Left ventricle myocardium inferior (tissue), 1 donor: ENCODE measurements at regions not wholly inside any gene's neighbourhood (a gene's known extent, or its start where the extent isn't known, plus 50 kb on each side); places are given as distances from the start of the nearest gene placed in this dataset.

Source experiments
- DNase-seq: peaks from one replicate; pipeline ENCODE4 v3.0.0-alpha.2; 2020
- H3K27ac ChIP-seq: fragments of 200-600 bp; replicated peaks from 2 replicates; pipeline ENCODE4 v1.8.0; 2021
- H3K27me3 ChIP-seq: fragments of 200-600 bp; 2 replicates; pipeline ENCODE4 v1.8.0; 2021; ENCODE audit warnings: low read depth
- H3K36me3 ChIP-seq: fragments of 200-600 bp; 2 replicates; pipeline ENCODE4 v1.8.0; 2021
- H3K4me1 ChIP-seq: fragments of 200-600 bp; 2 replicates; pipeline ENCODE4 v1.8.0; 2021
- H3K4me3 ChIP-seq: fragments of 200-600 bp; 2 replicates; pipeline ENCODE4 v1.8.0; 2021; ENCODE audit warnings: mild to moderate bottlenecking, moderate library complexity
- H3K9me3 ChIP-seq: fragments of 200-600 bp; replicated peaks from 2 replicates; pipeline ENCODE4 v1.8.0; 2021
- intact Hi-C: fragments of 100-400 bp; cut with micrococcal nuclease; formaldehyde crosslinking; loops from one replicate; pipeline ENCODE4 v1.11.0; 2022
- TF ChIP-seq, protein P1 (sequence below): fragments of 200-600 bp; IDR thresholded peaks from 2 replicates; pipeline ENCODE4 v1.8.0; 2021; ENCODE audit warnings: antibody characterized with exemption, mild to moderate bottlenecking, borderline replicate concordance
- donor health status: DM: no; HTN: yes; CAD: no; lungs with severe emphysema.

- no peak for DNase-seq
- no peaks in the 10 kb centered on the region for H3K9me3 ChIP-seq
- no peak overlapping the region for H3K4me3 ChIP-seq
- TF ChIP-seq, protein P1, sequence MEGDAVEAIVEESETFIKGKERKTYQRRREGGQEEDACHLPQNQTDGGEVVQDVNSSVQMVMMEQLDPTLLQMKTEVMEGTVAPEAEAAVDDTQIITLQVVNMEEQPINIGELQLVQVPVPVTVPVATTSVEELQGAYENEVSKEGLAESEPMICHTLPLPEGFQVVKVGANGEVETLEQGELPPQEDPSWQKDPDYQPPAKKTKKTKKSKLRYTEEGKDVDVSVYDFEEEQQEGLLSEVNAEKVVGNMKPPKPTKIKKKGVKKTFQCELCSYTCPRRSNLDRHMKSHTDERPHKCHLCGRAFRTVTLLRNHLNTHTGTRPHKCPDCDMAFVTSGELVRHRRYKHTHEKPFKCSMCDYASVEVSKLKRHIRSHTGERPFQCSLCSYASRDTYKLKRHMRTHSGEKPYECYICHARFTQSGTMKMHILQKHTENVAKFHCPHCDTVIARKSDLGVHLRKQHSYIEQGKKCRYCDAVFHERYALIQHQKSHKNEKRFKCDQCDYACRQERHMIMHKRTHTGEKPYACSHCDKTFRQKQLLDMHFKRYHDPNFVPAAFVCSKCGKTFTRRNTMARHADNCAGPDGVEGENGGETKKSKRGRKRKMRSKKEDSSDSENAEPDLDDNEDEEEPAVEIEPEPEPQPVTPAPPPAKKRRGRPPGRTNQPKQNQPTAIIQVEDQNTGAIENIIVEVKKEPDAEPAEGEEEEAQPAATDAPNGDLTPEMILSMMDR = no peak
- H3K27ac ChIP-seq = no peak overlapping the region
- H3K4me1 ChIP-seq = no peaks in the 10 kb centered on the region
- H3K27me3 ChIP-seq = no peaks in the 10 kb centered on the region
- H3K36me3 ChIP-seq = no peaks in the 10 kb centered on the region
- intact Hi-C loops = no loop called here
These were observed 389.5 kb upstream of the MAP3K7 start for GRCh38 chr6:90976341-90976740.

DNA sequence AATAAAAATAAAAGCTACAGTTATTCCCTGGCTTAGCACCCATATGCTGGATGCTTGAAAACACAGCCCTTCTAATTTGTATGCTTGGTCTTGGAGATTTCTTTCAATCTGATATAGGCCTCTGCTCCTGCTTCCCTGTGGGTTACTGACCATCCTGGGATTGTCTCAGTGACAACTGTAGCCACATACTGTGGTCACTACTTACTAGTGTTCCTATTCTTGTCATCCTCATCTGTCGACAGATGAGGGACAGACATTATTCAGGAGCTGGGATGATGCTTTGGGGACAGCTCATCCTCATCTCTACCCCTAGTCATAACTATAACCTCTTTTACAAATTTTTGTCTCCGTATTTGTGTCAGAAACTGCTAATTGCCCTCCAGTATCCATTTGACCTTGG is 388.9 kb upstream of the MAP3K7 start:
- DNase-seq = no peak
- H3K36me3 ChIP-seq = no peaks in the 10 kb centered on the region
- TF ChIP-seq, protein P1 = no peak
- H3K4me1 ChIP-seq = no peaks in the 10 kb centered on the region
- H3K27me3 ChIP-seq = no peaks in the 10 kb centered on the region
- H3K4me3 ChIP-seq = no peak overlapping the region
- intact Hi-C loops = no loop called here
- no peaks in the 10 kb centered on the region for H3K9me3 ChIP-seq
- no peak overlapping the region for H3K27ac ChIP-seq

- no peak for DNase-seq
- H3K4me3 ChIP-seq = no peak overlapping the region
- H3K27me3 ChIP-seq = no peaks in the 10 kb centered on the region
- H3K36me3 ChIP-seq = no peaks in the 10 kb centered on the region
- no peak overlapping the region for H3K27ac ChIP-seq
- intact Hi-C loops = no loop called here
- no peaks in the 10 kb centered on the region for H3K4me1 ChIP-seq
- H3K9me3 ChIP-seq = no peaks in the 10 kb centered on the region
- TF ChIP-seq, protein P1 = no peak
These were observed 386.3 kb upstream of the MAP3K7 start for GRCh38 chr6:90973188-90973587.

DNA sequence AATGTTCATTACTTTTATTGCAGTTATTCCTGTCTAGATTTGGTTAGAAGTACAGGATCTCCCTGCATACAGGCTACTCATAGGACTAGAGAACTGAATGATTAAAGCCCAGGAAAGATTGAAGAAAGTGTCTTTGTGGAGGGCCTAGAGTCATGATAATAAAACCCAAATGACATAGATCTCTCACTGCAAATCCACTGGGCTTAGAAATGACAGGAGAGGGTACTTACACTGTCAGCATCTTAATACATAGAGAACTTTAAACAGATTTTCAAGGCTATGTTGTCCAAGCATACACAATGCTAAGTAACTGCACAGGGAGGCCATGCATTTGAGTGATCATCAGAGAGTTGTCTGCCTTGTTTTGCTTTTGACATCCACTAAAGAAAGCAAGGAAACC is 383.8 kb upstream of the MAP3K7 start:
- no peaks in the 10 kb centered on the region for H3K4me1 ChIP-seq
- no peaks in the 10 kb centered on the region for H3K27me3 ChIP-seq
- intact Hi-C loops = no loop called here
- TF ChIP-seq, protein P1 = no peak
- H3K27ac ChIP-seq = no peak overlapping the region
- no peaks in the 10 kb centered on the region for H3K36me3 ChIP-seq
- no peaks in the 10 kb centered on the region for H3K9me3 ChIP-seq
- DNase-seq = no peak
- no peak overlapping the region for H3K4me3 ChIP-seq

DNA sequence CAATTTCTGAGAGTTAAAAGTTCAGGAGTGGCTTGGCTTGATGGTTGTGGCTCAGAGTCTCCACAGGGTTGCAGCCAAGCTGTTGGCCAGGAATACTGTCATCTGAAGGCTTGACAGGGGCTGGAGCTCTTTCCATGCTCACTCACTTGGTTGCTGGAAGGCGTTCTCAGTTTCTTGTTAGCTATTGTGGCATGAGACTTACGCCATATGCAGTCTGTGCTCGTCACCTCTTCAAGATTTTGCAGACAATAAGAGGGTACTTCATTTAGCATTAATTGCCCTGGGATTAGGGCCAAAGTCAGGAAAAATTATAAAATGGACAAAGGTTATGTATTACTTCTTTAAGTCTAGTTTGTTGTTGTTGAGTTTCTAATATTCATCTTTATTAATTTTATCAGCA is 380.6 kb upstream of the MAP3K7 start:
- no peak for DNase-seq
- Histone ChIP-seq H3K27ac (no peak overlapping the region), H3K27me3 (no peaks in the 10 kb centered on the region), H3K36me3 (no peaks in the 10 kb centered on the region), H3K4me3 (no peak overlapping the region), H3K9me3 (no peaks in the 10 kb centered on the region), H3K4me1 (no peaks in the 10 kb centered on the region)
- intact Hi-C loops = no loop called here
- TF ChIP-seq, protein P1 = no peak

DNA sequence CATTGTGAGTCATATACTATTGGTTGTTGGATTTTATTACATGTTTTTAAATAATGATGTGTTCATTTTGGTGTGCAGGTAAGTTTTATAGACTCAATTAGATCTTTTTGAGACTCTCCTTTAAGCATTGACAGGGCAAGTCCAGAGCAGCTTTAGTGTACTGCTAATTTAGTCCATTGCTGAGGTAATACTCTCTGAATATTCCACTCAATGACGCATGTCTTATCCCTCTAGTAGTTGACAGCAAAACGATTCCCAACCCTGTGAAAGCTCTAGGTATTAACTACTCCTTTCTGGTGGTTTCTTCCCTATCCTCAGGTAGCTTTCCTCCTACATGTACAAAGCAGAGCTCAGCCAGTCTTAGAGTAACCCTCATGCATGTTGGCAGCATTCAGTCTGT is 373.5 kb upstream of the MAP3K7 start:
- Histone ChIP-seq H3K9me3 (no peaks in the 10 kb centered on the region), H3K36me3 (no peaks in the 10 kb centered on the region), H3K4me3 (no peak overlapping the region), H3K4me1 (no peaks in the 10 kb centered on the region), H3K27me3 (no peaks in the 10 kb centered on the region), H3K27ac (no peak overlapping the region)
- no peak for DNase-seq
- intact Hi-C loops = no loop called here
- TF ChIP-seq, protein P1 = no peak
